Occipital lobe (tissue), 1 donor: ENCODE measurements at regions not wholly inside any gene's neighbourhood (a gene's known extent, or its start where the extent isn't known, plus 50 kb on each side); places are given as distances from the start of the nearest gene placed in this dataset.
"Not testable (repeated sequence)": the region's sequence is repeated elsewhere in the genome, so short reads cannot be mapped to it uniquely, and the experiment has no call there.

ENCODE experiments used
- DNase-seq: peaks from one replicate; lab custom pipeline; 2025; lab: John Stamatoyannopoulos, UW

DNA sequence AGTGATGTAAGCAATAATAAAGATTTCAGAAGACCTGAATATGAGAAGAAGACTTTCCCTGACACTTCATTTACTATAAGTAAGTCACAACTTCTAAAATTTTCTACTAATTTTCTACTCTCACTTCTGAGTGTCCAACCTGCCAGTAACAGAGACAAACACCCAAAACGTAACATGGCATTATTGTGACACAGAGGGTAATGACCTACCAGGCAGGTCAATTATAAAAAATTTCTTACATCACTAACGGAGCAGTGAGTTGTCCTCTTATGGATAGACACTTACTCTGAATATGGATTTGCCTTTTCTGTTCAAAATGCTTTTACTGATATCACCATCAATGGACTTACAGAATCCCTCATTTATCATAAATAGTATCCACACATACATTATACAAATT is 405.9 kb upstream of the MAGEB16 start:
- DNase-seq, result no peak

DNA sequence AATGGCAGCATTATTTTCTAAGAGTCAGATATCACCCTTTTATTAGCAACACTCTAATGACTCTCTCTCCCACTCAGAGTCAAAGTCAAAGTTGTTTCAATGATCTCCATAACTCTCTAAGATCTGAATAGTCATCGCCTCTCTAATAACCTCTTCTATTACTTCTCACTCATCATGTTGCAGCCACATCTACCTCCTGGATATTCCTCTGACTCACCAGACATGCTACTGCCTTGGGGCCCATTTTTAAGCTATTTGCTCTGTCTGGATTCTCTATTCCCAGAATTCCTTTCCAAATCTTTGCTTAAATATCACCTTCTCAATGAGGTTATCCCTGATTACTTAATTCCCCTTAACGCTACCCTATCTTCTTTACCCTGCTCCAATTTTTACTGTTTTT is 391.8 kb upstream of the MAGEB16 start:
- no peak for DNase-seq

DNA sequence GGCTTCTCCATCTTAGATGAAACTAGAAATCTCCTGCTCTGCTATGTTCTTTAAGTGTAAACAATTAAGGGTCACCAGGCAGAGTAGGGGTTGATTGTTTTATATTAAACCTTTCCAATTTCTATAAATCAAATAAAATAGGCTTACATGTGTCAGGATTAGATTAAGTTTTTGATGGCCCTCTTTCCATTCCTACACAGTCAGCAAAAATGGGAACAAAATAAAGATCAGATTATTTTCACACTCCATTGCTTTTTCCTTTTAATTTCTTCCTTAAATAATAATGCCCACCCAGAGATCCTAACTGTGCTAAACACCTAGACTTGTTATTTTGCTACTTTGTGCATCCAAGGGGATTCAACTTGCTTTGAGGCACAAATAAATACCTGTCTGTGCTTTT is 381.4 kb upstream of the MAGEB16 start:
- DNase-seq, result no peak

DNA sequence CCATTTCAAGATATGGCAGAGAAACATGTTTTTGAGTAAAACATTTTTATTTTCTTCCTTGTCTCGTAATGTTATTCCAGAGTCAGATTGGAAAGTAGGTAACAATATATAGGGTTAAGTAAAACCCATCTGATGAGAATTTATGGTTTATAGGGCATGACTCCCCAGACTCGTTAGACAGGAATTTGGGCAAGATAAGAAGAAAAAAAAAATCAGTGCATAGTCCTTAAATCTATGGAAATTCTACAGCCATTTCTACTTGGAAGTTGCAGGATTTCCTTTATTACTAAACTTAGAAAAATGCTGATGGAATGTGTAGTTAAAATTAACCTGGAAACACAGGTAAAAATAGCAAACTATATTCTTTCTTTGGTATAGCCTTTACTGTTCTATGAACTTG is 366.1 kb upstream of the MAGEB16 start:
- DNase-seq, result no peak

DNA sequence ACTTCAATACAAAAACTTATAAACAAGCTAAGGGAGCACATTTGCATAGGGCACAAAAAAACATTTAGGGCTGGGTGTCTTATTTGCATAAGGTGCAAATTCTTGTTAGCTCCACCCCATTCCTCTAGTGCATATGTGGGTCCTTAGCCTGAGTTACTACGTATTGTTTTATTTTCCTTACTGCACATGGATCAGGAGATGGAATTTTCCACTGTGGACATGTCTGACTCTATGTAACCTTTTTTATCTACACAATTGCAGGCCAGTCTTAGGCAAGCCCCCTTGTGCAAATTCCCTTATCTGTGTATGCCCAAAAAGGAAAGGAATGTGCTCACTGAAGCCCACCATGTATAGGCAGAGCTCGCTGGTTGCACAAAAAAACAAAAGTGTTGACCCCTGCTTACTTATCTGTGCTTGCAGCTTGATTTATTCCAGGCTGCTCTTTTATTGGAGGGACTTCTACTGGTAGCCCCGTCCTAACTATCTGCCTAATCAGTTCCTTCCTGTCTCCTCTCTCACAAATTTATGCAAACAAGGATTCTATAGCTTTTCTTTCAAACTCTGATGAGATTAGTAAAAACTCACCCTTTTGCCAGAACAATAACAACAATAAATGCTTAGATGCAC is 359.0 kb upstream of the MAGEB16 start:
- no peak for DNase-seq

DNA sequence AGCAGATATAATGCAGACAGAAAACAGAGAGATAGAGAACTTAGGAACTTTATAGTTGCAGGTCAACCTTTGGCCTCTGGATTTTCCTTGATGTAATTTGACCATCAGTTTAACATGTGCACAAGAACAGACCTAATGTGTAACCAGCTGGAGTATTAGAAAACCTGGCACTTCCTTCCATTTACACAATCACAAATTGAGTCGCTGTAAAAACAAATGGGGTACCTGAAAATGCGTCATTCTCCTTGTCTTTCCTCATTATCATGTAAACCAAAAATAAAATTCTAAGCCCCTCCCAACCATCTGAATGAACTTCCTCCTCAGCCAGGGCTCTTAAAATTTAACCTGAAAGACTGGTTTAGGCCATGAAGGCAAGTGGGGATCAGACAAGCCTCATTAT is 358.4 kb upstream of the MAGEB16 start:
- DNase-seq, result no peak

DNA sequence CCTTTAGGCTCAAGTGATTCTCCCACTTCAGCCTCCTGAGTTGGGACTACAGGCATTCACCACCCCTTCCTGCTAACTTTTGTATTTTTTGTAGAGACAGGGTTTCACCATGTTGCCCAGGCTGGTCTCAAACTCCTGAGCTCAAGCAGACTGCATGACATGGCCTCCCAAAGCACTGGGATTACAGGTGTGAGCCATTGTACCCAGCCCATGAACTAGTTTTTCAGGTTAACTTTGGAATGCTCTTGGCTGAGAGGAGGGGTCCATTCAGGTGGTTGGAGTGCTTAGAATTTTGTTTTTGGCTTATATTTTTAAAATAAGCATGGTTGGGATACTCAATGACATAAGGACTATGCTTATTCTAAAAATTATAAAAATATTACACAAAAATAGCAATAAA is 355.7 kb upstream of the MAGEB16 start:
- DNase-seq, result no peak

DNA sequence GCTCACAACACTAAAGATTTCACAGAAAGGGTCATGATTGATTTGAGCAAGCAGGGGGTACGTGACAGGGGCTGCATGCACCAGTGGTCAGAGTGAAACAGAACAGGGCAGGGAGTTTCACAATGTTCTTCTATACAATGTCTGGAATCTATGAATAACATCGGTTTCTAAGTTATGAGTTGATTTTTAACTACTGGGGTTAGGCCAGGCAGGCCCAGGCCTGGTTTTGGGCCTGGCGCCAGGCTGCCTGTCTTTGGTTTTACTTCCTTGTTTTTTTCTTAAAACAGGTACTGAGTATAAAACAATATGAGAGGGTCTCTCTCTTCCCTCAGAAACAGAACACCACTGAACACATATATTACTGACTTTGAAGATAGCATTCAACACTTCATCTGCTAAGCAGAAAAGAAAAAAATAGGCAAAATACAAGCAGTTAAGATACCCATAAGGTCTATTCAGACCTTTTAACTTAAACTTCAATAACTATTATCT is 355.0 kb upstream of the MAGEB16 start:
- DNase-seq, result not testable (repeated sequence)

DNA sequence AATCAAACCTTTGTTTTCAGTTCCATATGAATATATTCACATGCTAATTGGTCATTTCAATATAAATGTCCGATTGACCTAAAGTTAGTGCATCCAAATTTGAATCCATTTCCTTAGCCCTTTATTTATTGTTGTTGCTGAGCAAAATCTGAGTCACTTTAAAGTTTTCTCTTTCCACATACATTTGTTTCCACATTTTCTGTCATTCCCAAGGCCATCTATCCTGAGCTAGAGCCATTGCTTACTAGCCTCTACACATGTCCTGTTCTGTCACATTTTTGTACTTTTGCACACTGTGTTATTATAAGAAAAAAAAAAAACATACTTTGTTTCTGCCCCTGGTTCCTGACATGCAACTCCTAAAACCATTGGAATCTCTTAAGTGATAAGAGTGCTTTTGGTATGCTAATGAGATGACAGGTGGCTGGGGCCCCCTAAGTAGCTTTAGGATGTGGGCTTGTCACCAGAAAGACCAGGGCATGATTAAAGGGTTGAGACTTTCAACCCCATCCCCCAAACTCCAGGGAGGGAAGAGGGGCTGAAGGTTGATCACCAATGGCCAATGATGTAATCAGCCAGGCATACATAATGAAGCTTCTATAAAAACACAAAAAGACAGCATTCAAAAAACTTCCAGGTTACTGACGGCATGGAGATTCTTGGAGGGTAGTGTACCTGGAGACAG is 353.3 kb upstream of the MAGEB16 start:
- DNase-seq, result no peak

DNA sequence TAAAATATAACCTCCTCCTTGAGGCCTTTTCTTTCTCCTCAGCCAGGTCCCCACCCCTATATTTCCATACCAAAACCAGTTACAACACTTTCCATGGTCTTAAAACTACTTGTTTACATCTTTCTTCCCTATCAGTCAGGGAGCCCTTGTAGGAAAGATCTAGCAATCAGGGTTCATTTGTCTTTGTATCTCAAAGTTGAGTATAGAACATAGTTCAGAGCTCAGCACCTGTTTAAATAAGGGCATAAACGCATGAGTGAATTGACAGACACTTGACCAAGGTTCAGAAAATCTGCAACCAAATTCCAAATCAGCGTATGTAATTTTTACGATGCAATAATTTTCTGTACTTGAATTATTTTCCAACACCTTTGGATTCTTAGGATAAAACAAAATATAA is 352.2 kb upstream of the MAGEB16 start:
- no peak for DNase-seq

DNA sequence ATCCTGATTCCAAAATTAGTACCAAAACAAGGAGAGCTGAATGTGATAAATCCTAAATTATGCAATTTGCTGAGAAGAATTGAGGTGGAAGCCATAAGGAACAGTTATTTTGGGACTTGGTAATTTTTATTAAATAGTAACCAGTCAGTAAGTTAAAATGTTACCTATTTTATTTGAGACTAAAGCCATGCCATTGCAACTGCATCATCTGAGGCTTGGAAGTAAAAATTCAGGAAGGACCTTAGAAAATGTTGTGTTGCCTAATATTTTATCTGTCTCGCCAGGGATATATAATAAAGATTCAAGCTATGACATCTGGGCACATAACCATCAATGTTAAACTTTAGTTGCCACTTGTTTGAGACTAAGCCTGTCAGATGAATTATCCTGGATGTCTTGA is 341.3 kb upstream of the MAGEB16 start:
- DNase-seq, result no peak

DNA sequence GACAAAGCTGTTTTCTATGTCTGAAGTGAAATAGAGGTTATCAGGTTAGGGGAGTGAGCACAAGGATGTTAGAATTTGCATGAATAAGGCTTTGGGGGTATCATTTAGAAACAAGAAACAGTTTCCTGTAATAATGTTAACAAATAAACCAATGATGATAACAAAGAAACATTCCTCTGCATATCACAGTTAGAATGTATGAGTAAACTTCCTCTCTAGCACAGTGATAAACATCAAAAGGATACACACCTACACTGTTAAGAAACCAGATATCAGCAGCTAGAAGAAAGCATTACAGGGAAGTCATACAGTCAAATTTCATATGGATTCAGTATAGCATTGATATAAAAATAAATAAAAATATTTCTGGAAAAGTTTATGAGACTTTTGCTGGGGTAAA is 340.0 kb upstream of the MAGEB16 start:
- no peak for DNase-seq

DNA sequence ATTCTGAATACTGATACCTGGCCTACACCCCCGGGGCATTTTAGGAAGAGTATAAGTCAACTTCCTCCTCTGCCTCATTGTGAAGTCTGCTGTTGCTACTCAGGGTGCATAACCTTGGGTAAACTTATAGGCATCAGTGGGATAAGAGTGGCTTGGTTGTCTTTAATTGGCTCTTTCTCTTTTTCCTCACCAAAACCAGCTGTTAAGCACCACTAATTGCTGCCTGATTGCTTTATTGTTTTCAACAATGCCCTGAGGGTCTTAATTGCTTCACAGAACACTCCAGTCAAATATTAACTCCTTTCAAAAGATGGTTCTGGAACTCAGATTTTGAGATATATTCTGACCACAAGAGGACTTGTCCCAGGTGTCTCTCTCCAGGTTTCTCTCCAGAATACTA is 337.0 kb upstream of the MAGEB16 start:
- no peak for DNase-seq

DNA sequence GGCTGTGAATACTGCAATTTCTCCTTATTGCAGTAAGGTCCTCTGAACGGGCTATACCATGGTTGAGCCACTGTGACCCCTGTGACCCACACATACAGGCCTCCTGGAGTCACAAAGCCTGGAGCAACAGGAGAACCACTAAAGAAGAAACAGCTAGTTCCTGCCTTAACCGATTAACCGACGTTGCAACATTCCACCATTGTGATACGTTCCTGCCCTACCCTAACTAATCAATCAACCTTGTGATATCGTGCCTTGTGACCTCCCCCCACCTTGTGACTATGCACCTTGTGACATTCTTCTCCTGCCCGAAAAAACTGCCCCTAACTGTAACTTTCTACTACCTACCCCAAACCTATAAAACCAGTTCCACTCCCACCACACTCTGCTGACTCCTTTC is 301.5 kb upstream of the MAGEB16 start:
- not testable (repeated sequence) for DNase-seq

DNA sequence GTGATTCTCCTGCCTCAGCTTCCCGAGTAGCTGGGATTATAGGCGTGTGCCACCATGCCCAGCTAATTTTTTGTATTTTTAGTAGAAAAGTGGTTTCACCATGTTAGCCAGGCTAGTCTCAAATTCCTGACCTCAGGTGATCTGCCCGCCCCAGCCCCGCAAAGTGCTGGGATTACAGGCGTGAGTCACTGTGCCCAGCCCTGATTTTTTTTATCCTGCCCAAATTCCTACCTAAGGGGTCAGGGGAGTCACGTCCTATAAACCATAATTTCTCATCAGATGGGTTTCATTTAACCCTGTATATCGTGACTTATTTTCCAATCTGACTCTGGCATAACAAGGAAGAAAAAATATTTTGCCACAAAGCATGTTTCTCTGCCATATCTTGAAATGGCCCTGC is 300.7 kb upstream of the MAGEB16 start:
- DNase-seq, result not testable (repeated sequence)

DNA sequence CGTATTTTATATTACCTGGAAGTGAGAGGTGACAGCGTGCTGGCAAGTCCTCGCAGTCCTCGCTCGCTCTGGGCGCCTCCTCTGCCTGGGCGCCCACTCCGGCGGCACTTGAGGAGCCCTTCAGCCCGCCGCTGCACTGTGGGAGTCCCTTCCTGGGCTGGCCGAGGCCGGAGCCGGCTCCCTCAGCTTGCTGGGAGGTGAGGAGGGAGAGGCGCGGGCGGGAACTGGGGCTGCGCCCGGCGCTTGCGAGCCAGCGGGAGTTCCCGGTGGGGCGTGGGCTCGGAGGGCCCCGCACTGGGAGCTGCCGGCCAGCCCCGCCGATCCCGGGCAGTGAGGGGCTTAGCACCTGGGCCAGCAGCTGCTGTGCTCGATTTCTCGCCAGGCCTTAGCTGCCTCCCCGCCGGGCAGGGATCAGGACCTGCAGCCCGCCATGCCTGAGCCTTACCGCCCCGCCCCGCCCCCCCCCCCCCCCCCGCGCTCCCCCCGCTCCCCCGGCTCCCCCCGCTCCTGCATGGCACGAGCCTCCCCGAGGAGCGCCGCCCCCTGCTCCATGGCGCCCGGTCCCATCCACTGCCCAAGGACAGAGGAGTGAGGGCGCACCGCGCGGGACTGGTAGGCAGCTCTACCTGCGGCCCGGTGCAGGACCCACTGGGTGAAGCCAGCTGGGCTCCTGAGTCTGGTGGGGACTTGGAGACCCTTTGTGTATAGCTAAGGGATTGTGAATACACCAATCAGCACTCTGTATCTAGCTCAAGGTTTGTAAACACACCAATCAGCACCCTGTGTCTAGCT is 298.9 kb upstream of the MAGEB16 start:
- no peak for DNase-seq

DNA sequence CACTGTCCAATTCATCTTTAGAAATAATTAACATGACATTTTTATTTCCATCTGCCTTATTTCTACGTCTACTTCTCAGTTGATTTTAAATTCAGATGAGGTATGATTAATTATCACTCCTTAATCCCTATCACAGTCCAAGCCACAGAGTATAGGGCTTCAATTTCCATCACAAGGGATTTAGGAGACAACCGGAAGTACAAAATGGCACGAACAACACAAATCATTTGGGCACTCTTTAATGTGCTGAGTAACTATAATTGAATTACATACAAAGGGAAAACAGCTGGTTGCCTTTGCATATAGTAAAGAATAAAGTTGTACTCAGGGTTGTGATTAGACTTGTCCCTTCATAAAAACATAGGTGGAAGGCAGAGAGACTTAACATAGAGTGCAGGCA is 290.4 kb upstream of the MAGEB16 start:
- no peak for DNase-seq

DNA sequence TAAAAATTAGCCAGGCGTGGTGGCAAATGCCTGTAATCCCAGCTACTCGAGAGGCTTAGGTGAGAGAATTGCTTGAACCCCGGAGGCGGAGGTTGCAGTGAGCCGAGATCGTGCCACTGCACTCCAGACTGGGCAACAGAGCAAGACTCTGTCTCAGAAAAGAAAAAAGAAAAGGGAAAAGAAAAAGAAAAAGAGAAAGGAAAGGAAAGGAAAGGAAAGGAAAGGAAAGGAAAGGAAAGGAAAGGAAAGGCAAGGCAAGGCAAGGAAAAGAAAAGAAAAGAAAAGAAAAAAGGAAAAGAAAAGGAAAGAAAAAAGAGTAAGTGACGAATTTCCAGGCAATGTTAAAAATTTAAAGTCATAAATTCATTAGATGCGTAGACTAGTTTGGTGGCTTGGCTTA is 250.1 kb upstream of the MAGEB16 start:
- not testable (repeated sequence) for DNase-seq

DNA sequence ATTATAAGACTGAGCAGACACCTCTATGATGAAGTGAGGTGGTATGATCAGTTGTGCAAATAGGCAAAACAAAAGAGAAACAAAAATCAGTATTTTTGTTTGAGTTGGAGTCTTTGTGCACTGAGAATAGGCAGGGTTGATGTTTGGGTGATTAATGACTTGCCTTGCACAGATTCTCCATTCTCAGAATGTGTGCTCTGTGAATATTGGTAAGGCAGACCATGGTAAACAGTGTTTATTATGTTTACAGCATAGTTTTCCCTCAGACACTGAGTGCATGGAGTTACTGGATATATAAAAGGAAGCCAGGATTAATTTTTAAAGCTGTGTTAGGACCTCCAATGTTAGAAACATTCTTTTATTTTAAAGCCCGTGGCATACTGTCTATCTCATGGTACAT is 240.2 kb upstream of the MAGEB16 start:
- DNase-seq, result no peak

DNA sequence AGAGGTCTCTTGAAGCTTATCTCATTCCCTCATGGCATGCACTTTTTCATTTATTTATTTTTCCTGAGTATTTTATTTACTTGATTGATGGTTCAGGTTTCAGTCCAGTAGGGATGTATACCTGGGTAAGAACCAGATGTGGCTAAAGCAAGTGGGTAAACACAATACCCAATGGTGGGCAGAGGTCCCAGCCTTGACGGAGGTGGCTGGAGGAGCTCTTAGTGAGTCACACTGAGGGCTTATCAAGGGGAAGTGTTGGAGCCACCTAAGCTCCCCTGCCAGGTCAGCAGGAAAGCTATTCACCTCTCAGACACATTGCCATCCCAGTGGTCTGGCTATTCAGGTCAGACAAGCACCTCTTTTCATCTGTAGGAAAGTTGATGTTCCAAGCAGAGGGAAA is 236.2 kb upstream of the MAGEB16 start:
- no peak for DNase-seq

DNA sequence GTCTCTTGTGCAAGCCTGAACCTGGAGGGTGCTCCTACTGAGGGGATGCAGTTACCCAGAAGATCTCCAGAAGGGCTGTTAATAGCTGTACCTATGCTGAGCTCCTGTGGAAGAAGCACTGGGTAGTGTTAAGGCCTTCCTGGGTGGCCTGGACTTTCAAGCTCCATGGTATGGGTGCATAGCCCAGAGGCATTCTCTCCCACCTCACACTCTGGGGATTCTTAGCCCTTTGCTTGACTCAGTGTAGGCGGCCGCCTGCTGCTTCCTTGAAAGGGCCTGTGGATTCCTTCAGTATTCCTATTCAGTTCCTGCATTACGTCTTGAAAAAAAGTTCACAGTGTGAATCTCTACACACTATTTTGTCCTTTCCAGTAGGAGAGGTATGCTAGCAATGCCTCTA is 235.7 kb upstream of the MAGEB16 start:
- no peak for DNase-seq

DNA sequence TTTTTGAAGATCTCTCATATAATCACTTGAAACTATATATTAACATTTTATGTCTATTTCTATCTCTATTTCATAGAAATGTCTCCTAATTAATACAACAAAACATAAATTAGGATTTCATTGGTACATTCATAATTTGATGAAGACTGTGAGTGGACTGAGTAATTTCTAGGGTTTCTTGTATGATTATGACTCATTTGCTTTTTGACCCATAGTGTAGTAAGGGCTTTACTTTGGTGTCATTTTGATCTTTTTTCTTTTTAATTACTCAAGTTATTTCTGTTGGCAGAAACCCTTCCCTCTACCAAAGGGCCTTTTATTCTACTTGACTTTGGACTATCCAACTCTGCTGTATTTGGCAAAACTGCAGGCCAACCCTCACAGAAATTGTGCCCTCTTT is 207.9 kb upstream of the MAGEB16 start:
- DNase-seq, result no peak

DNA sequence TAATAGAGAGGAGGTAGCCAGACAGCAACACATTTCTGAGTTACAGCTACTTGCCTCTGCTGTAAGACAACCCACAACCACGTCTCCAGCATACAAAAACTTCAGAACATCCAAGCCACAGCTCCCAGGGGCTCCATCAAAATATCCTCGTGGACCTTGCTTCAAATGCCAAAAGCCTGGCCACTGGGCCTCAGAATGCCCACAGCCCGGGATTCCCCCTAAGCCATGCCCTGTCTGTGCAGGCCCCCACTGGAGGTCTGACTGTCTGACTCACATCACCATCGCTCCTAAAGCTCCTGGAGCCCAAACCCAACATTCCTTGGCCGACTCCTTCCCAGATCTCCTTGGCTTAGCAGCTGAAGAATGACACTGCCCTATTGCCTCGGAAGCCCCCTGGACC is 186.6 kb upstream of the MAGEB16 start:
- DNase-seq, result not testable (repeated sequence)
